Fibroblast of mammary gland (primary cell): ENCODE measurements at regions not wholly inside any gene's neighbourhood (a gene's known extent, or its start where the extent isn't known, plus 50 kb on each side); places are given as distances from the start of the nearest gene placed in this dataset.
"Not testable (repeated sequence)": the region's sequence is repeated elsewhere in the genome, so short reads cannot be mapped to it uniquely, and the experiment has no call there.

Source experiments
- DNase-seq: peaks from one replicate; pipeline ENCODE4 v3.0.0-alpha.2; 2010; ENCODE audit warnings: low read depth
- H3K4me3 ChIP-seq: 2 replicates; pipeline ENCODE4 v1.5.1; 2011; ENCODE audit warnings: low read depth, mild to moderate bottlenecking, low read length, moderate library complexity; ENCODE audit not compliant: control insufficient read depth
- TF ChIP-seq, protein P1 (sequence below): conservative IDR thresholded peaks from 2 replicates; pipeline ENCODE4 v1.5.1; 2011; ENCODE audit warnings: low read depth, low read length, inconsistent platforms; ENCODE audit not compliant: control insufficient read depth, insufficient read depth

DNA sequence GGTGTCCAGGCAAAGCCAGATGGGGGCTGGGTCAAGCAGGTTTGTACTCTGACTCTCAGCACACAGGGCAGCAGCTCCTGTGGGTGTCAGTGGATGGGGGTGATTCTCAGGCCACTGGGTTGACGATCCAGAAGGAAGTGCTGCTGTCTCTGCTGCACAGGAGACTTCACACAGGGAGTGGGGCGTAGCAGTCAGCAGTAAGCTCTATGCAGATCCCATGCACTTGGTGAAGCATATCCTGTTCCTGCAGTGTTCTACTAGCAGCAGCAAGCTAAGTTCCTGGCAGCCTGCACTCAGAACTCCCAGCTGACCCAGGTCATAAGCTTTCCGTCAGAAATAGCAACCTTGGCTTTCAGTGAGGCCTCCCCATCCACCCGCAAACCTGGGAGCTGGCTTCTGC lies 117.6 kb upstream of the NDST3 start:
- DNase-seq: no peak

DNA sequence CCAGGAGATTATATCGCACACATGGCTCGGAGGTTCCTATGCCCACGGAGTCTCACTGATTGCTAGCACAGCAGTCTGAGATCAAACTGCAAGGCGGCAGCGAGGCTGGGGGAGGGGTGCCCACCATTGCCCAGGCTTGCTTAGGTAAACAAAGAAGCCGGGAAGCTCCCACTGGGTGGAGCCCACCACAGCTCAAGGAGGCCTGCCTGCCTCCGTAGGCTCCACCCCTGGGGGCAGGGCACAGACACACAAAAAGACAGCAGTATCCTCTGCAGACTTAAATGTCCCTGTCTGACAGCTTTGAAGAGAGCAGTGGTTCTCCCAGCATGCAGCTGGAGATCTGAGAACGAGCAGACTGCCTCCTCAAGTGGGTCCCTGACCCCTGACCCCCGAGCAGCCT lies 112.0 kb upstream of the NDST3 start:
- not testable (repeated sequence) for DNase-seq, H3K4me3 ChIP-seq

More for the DNA sequence above, 117.6 kb upstream of the NDST3 start:
- H3K4me3 ChIP-seq: no peak overlapping the region
- TF ChIP-seq, protein P1, sequence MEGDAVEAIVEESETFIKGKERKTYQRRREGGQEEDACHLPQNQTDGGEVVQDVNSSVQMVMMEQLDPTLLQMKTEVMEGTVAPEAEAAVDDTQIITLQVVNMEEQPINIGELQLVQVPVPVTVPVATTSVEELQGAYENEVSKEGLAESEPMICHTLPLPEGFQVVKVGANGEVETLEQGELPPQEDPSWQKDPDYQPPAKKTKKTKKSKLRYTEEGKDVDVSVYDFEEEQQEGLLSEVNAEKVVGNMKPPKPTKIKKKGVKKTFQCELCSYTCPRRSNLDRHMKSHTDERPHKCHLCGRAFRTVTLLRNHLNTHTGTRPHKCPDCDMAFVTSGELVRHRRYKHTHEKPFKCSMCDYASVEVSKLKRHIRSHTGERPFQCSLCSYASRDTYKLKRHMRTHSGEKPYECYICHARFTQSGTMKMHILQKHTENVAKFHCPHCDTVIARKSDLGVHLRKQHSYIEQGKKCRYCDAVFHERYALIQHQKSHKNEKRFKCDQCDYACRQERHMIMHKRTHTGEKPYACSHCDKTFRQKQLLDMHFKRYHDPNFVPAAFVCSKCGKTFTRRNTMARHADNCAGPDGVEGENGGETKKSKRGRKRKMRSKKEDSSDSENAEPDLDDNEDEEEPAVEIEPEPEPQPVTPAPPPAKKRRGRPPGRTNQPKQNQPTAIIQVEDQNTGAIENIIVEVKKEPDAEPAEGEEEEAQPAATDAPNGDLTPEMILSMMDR: no peak

DNA sequence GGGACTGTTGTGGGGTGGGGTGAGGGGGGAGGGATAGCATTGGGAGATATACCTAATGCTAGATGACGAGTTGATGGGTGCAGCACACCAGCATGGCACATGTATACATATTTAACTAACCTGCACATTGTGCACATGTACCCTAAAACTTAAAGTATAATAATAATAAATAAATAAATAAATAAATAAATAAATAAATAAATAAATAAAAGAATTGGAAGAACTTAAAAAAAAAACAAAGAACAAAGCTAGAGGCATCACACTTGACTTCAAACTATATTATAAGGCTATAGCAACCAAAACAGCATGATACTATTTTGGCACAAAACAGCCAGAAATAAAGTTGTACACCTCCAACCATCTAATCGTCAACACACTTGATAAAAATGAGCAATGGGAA lies 106.5 kb upstream of the NDST3 start:
- not testable (repeated sequence) for H3K4me3 ChIP-seq, DNase-seq

DNA sequence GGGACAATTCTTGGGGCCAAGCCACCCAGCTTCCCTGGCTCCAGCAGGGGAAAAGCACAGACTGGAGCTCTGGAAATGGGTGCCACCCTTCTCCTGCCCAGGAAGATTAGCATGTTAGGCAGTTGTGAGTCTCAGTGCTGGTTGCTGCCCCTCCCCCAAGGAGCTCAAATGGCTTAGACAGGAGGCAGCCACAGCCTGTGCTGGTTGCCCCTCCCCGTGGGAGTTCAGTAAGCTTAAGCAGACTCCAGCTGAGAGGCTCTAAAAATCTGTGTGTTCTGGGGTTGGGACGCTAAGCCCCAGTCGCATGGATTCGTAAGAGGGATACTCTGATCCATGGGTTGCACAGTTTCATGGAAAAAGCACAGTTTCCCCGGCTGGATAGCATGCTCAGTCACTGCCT lies 92.7 kb upstream of the NDST3 start:
- H3K4me3 ChIP-seq: no peak overlapping the region
- TF ChIP-seq, protein P1: no peak
- DNase-seq: no peak

DNA sequence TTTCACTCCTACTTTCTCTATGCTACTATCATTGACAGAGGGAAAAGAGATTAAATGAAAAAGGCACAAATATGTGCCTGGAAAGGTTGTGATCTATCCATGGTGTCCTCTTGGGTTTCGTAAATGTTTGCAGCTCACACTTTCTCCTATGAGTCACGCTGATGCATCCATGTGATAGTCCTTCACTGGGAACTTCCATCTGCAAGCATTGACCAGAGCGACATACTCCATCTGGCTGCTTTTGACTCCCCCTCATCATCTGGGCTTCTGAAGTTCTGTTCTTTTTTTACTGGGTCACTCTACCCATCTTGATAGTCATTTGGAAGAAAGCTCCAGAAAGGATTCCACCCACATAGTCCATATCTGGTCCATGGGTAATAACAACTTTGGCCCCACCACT lies 84.7 kb upstream of the NDST3 start:
- TF ChIP-seq, protein P1: no peak
- no peak overlapping the region for H3K4me3 ChIP-seq
- DNase-seq: no peak

DNA sequence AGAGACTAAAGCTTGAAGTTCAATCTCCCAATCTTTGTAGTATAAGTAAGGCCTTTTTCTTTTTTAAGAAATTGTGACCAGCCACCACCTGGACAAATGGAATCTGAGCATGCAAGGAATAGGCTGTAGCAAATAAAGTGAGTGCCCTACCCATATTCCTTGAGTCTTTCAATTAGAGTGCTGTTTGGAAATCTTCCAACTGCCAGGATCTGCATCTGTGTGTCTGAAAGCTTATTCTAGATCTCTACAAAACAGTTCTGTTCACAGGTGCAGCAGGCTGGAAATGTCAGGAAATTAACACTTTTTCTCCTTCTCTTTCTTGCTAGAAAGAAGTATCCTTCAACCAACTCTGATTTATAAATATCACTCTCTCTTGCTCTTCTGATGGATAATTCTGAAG lies 76.7 kb upstream of the NDST3 start:
- DNase-seq: no peak
- H3K4me3 ChIP-seq: no peak overlapping the region
- TF ChIP-seq, protein P1: no peak

DNA sequence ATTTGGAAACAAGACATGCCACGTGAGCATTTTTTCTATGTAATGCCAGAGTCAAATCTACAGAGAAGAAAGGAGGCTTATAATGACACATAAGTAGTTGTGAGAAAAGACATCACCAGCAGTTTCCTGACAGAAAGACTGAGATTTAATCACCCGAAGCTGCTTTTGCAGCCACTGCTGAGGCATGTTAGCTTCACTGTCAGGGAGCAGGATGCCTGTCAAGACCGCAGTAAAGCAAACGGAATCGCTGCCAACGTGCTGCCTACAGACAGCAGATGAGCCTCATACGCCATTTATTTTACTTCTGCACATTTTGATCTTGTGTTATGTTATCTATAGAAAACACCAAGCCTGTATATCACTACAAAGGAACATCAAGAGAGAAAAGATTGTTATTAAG lies 68.7 kb upstream of the NDST3 start:
- H3K4me3 ChIP-seq: no peak overlapping the region
- DNase-seq: no peak
- TF ChIP-seq, protein P1: no peak

DNA sequence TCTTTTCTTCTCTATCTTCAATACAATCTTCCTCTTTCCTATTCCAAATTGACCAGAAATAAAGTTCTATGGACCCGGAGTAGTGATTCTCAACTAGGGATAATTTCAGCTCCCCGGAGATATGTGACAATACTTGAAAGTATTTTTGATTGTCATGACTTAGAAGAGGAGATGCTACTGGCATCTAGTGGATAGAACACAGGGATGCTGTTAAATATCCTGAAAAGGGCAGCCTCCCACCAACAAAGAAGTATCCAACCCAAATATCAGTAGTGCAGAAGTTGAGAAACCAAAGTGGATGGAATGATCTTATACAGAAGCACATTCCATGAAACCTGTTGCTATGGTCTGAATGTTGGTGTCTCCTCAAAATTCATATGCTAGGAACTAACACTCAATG lies 65.7 kb upstream of the NDST3 start:
- TF ChIP-seq, protein P1: no peak
- no peak overlapping the region for H3K4me3 ChIP-seq
- no peak for DNase-seq
